Activated CD4-positive, CD25-positive, alpha-beta regulatory T cell treated with anti-CD3 and anti-CD28 coated beads, Interleukin-2, amount 50 U/mL, for 16 hours (primary cell): ENCODE measurements at regions not wholly inside any gene's neighbourhood (a gene's known extent, or its start where the extent isn't known, plus 50 kb on each side); places are given as distances from the start of the nearest gene placed in this dataset.

ENCODE experiments used
- DNase-seq: peaks from one replicate; pipeline ENCODE4 v3.0.0-alpha.2; 2020; ENCODE audit warnings: low read depth, low spot score

DNA sequence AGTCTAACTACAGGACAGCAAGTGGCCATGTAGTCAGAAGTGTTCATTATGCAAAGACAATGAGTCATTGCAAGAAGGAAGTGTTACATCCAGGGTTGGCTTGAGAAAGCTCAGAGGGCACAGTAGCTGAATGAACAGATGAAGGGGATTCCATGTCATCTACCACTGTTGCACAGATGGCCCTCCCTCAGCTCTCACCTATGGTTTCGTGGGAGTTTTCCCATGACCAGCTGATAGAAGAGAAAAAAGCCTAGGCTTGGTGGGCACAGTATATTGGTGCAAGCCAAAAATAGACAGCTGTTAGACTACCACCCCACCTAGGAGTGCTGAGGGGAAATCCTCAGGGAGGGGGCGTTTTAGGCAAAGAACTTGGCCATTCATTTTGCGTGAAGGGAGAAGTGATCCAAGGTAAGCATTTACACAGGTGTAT lies 217.0 kb downstream of the DMRT2 start:
- DNase-seq: no peak

GRCh38 chr9:1267581-1267980 lies 217.4 kb downstream of the DMRT2 start:
- DNase-seq: no peak

- DNase-seq: no peak
Measured at GRCh38 chr9:1269533-1270315, 219.6 kb downstream of the DMRT2 start.

DNA sequence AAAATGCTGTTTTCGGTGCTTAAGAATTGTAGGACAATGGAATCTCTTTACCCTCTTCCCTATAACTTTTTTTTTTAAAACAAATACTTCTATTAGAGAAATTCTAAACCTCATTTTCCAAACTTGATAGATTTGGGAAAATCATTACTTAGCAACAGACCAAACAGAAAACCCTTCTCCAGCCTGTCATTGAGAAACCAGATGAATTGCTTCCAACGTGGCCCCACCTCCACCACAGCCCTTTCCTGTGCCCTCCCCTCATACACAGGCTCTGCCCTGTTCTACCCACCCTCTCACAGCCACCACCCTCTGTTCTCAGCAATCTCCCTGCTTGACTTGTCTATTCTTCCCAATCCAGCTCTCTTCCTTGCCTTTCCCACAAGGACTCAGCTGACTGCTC lies 221.2 kb downstream of the DMRT2 start:
- no peak for DNase-seq

- no peak for DNase-seq
Measured at GRCh38 chr9:1271786-1272185, 221.6 kb downstream of the DMRT2 start.

GRCh38 chr9:1272488-1272887 lies 222.3 kb downstream of the DMRT2 start:
- no peak for DNase-seq

DNA sequence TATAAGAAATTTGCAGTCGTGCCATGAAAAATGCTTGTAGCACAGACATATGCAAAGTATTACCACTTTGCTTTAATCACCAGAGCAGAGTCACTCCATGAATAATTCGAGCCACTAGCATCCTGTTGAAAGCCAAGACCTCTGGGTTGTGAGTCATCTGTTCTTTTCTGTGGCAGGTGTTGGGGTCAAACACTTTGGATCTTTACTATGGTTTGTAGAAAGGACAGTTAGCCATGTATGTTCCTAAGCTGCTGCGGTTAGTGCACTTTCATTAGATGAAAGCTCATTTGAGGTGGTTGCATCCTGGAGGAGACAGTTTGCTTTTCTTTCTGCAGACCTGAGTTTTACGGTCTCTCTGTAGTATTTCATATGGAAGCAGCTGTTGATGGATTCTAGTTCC lies 223.7 kb downstream of the DMRT2 start:
- no peak for DNase-seq

- no peak for DNase-seq
Measured at GRCh38 chr9:1274334-1274733, 224.2 kb downstream of the DMRT2 start.

- DNase-seq: no peak
Measured at GRCh38 chr9:1276474-1276873, 226.3 kb downstream of the DMRT2 start.

DNA sequence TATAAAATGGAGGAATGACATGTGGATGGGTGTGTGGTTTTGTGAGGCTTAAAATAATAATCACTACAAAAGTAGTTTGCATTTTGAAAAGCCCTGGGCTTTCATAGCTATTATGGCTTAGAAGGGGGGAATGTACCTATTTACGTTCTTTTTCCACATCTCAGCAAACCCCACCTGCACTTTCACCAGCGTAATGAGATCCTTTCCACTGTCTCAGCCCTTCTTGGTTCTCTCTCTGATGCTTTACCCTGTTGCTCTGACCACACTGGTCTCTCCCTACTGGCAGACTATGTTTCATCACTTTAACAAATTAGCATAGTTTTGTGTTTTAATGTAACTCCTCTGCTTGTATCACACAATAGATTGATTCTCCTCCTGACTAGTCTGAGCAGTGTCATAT lies 234.6 kb downstream of the DMRT2 start:
- DNase-seq: no peak

- no peak for DNase-seq
Measured at GRCh38 chr9:1285526-1285925, 235.4 kb downstream of the DMRT2 start.

GRCh38 chr9:1292384-1292783 lies 242.2 kb downstream of the DMRT2 start:
- no peak for DNase-seq

DNA sequence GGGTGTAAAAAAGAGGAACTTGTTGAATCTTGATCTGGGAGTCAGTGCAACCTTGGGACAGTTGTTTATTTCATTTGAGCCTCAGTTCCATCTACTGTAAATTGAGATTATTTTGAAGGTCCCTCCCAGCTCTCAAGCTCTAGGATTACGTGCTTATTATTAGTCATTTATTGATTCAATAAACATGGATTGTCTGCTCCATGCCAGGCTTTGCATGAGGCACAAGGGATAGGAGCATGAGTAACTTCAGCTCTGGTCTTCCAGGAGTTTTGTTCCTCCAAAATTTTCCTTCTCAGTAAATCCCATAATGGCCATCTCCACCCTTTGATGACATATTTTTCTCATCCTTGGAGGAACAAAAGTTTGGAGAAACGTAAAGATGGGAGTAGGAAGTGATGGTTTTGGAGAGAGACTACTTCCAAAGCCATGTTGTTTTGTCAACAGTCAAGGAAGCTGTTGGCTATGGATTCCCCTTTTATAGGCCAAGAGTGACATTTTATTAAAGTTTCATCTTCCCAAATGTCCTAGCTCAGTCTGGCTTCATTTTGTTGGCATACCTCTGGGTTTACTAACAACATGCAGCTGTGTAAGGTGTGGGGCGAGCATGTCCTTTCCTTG lies 244.6 kb downstream of the DMRT2 start:
- DNase-seq: no peak

DNA sequence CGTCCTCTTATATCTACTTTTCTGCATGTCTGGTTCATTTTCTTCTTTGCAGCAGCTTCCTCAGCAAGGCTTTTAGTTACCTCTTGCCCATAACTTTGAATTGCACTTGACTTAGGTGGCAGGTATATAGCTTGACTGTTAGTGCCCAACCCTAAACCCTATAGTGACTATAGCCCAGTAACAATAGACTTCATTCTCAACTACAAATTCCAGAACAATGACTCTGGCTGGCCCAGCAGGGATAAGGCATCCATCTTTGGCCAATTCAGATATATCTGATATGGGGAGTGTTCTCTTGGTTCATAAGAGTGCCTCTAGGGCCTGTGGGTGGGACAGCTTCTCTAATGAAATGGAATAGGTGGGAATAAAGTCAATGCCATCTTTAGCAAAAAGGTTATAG lies 246.2 kb downstream of the DMRT2 start:
- DNase-seq: no peak

DNA sequence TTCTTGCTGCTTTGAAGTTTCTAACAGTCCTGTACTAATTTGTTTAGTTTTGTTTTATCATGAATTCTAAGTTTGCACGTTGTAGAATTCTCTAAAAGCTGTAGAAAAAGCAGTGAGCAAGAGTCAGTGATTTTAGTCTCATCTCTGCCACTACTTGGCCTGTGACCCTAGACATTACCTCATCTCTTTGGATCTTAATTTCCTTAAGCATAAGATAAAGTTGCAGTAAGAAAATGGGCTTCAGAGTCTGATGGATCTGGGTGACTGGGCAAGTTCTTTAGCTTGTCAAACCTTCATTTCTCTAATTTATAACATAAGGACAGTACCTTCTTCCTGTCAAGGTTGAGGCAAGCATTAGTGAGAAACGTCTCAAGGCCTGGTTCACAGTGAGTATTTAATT lies 247.9 kb downstream of the DMRT2 start:
- DNase-seq: no peak

DNA sequence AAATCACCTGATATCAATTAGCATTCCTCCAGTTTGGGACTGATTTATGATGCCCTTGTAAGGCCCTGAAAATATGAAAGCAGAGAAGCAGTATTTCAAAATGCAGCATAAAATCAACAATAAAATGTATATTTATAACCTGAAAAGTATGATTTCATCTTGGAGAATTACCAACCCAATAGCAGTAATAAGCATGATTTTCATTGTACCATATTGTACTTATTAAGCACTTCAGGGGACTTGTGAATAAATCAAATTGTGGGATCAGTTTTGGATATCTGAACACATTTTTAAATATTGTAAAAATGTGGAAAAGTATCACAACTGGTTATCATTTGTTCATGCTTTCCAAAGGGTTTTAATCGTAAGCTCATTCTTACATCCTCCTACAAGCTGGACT lies 250.8 kb downstream of the DMRT2 start:
- DNase-seq: no peak

- no peak for DNase-seq
Measured at GRCh38 chr9:1303932-1304331, 253.8 kb downstream of the DMRT2 start.

DNA sequence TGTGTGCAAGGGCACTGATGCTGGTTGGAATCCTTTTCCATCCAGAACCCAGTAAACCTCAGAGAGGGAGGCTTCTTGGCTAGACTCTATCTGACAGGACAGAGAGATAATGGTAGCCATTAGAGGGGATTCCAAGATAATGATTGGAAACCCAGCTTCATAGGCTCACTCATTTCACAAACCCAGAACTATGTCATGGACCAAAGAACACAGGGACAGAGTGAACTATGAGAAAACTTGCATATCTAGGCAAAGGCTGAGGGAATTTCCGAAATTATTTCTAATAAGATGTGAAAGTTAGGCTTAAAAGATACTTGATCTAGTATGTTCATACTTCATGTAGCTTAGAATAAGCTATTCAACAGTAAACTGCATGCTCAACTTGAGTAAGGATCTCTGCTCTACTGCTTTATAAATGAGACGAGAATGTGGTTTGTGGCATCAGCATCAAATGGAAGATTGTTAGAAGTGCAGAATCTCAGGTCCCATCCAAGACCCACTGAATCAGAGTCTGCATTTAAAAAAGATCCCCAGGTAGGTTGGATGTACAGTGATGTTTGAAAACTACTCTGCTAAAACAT lies 261.4 kb downstream of the DMRT2 start:
- DNase-seq: no peak

GRCh38 chr9:1319436-1319835 lies 269.3 kb downstream of the DMRT2 start:
- DNase-seq: no peak

DNA sequence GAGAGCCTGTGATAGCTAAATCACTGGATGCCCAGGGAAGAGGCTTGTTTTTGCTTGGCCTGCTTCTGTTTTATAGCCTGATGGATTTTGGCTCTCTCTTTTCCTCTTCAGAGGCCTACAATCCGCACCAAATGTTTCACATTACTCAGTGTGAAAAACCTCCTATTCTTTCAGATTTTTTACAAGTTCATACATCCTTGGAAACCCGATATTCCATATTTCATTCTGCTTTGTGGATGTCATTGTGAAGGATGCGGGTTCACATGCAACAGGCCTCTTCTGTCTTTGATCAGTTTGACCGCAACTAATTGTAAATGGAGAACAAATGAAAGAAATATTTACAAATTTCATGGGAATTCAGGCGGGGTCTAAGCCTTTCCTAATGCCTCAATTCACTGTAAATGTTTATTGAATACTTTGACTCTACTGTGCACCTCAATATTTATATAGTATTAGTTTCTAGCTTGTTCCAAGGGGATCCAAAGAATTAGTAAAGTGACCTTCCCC lies 269.9 kb downstream of the DMRT2 start:
- DNase-seq: no peak

GRCh38 chr9:1320607-1321195 lies 270.5 kb downstream of the DMRT2 start:
- DNase-seq: no peak

GRCh38 chr9:1327467-1327866 lies 277.3 kb downstream of the DMRT2 start:
- no peak for DNase-seq

GRCh38 chr9:1328341-1328740 lies 278.2 kb downstream of the DMRT2 start:
- DNase-seq: no peak
